ENCODE measurements at regions not wholly inside any gene's neighbourhood (a gene's known extent, or its start where the extent isn't known, plus 50 kb on each side); places are given as distances from the start of the nearest gene placed in this dataset.

DNA sequence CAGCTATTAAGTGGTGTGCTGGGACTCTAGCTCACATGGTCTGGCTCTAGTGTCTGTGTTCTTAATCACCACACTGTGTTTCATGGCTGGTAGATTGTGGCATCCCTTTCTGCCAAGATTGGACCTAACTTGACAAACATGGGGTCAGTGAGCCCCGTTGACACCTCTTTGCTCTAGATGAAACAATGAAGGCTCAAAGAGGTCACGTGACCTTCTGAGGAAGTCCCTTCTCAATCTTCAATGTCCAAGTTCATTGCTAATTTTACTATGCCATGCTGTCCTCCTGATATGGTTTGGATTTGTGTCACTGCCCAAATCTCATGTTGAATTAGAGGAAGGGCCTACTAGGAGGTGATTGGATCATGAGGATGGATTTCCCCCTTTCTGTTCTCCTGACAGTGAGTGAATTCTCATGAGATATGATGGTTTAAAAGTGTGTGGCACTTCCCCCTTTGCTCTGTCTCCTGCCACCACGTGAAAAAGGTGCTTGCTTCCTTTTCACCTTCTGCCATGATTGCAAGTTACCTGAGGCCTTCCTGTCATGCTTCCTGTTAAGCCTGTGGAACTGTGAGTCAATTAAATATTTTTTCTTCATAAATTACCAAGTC is 177.8 kb upstream of the MYLIP start:
- ATAC-seq (no peak), DNase-seq (no peak)
- Histone ChIP-seq H3K36me3 (ENCODE audit: low read depth, low read length) (no peaks in the 10 kb centered on the region), H4K20me1 (ENCODE audit: low read length) (no peaks in the 10 kb centered on the region), H3K9ac (ENCODE audit: low read length) (no peak overlapping the region), H3K9me2 (replicated peaks; ENCODE audit: low read length) (no peaks in the 10 kb centered on the region), H3K79me2 (ENCODE audit: low read length) (no peaks in the 10 kb centered on the region), H3K27ac (ENCODE audit: low read length) (no peak overlapping the region), H3K4me1 (ENCODE audit: insufficient read depth, low read length) (peaks cover 25% of the 10 kb centered on the region), H2AFZ (ENCODE audit: low read length) (no peak overlapping the region), H3K9me3 (ENCODE audit: low read length) (no peaks in the 10 kb centered on the region), H3K27me3 (ENCODE audit: low read length) (no peaks in the 10 kb centered on the region), H3K4me3 (ENCODE audit: low read length) (no peak overlapping the region), H3K4me2 (ENCODE audit: low read length) (no peak overlapping the region), H3F3A (ENCODE audit: low read length, unreplicated experiment) (no peaks in the 10 kb centered on the region)
- POLR2A ChIA-PET (ENCODE audit: unreplicated experiment): no interaction called here
- CTCF ChIA-PET: no interaction called here
- no TSS peak for BruUV-seq (replicated peaks)
- intact Hi-C loops (cut with micrococcal nuclease): no loop called here
- no peak for TF ChIP-seq EZH2phosphoT487 (IDR thresholded peaks at IDR 0.05; ENCODE audit: borderline replicate concordance, low read length)
- no peak for TF ChIP-seq CTCF (conservative IDR thresholded peaks at IDR 0.05; ENCODE audit: low read depth, low read length)
- no peak for TF ChIP-seq EZH2 (IDR thresholded peaks at IDR 0.05; ENCODE audit: low read length, unreplicated experiment)

DNA sequence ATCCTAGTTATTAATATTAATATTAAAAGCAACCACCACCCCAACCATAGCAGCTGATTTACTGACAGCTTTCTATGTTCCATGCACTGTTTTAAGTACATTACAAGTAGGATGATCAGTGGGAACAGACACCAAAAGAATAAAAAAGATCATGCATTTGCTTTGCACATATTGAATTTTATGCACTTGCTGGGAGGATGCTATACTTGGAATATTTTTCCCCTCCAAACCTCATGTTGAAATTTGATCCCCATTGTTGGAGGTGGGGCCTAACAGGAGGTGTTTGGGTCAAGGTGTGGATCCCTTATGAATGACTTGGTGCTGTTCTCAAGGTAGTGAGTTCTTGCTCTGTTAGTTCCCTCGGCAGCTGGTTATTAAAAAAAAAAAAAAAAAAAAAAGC is 178.9 kb upstream of the MYLIP start:
- BruUV-seq (replicated peaks): no TSS peak
- peak overlapping the region; percentile 54 for H3K4me2 ChIP-seq (ENCODE audit: low read length)
- intact Hi-C loops (cut with micrococcal nuclease): loop anchor here (1.0 to 2.0 kb wide), 2 partner anchors 178 to 187 kb away; no protein-coding TSS in a partner anchor
- no peaks in the 10 kb centered on the region for H3K9me2 ChIP-seq (replicated peaks; ENCODE audit: low read length)
- no peaks in the 10 kb centered on the region for H4K20me1 ChIP-seq (ENCODE audit: low read length)
- H2AFZ ChIP-seq (ENCODE audit: low read length): no peak overlapping the region
- H3K9me3 ChIP-seq (ENCODE audit: low read length): no peaks in the 10 kb centered on the region
- DNase-seq: peak; percentile 5
- ATAC-seq: no peak; the same call in 1 of the 2 replicates
- peak overlapping the region; percentile 2; the same call in 1 of the 2 replicates for H3K9ac ChIP-seq (ENCODE audit: low read length)
- peak overlapping the region; percentile 13; the same call in 1 of the 2 replicates for H3K4me3 ChIP-seq (ENCODE audit: low read length)
- H3K27me3 ChIP-seq (ENCODE audit: low read length): no peaks in the 10 kb centered on the region
- peaks cover 36% of the 10 kb centered on the region for H3K4me1 ChIP-seq (ENCODE audit: insufficient read depth, low read length)
- TF ChIP-seq EZH2phosphoT487 (IDR thresholded peaks at IDR 0.05; ENCODE audit: borderline replicate concordance, low read length) (no peak), CTCF (conservative IDR thresholded peaks at IDR 0.05; ENCODE audit: low read depth, low read length) (no peak), EZH2 (IDR thresholded peaks at IDR 0.05; ENCODE audit: low read length, unreplicated experiment) (no peak)
- H3K36me3 ChIP-seq (ENCODE audit: low read depth, low read length): no peaks in the 10 kb centered on the region
- ChIA-PET POLR2A (ENCODE audit: unreplicated experiment) (no interaction called here), CTCF (no interaction called here)
- no peaks in the 10 kb centered on the region for H3F3A ChIP-seq (ENCODE audit: low read length, unreplicated experiment)
- peak overlapping the region; percentile 57 for H3K27ac ChIP-seq (ENCODE audit: low read length)
- H3K79me2 ChIP-seq (ENCODE audit: low read length): no peaks in the 10 kb centered on the region
